Mucosa of rectum (tissue), 2 donors: ENCODE measurements at regions not wholly inside any gene's neighbourhood (a gene's known extent, or its start where the extent isn't known, plus 50 kb on each side); places are given as distances from the start of the nearest gene placed in this dataset.

ENCODE experiments used
- H3K27ac ChIP-seq, 2 donors: one replicate each; pipeline ENCODE4 v1.7.0; 2013; ENCODE audit warnings: inconsistent platforms in 2 of 2, low read depth in 2 of 2, low read length in 2 of 2
- H3K27me3 ChIP-seq, 2 donors: one replicate each; pipeline ENCODE4 v1.7.0; 2013; ENCODE audit warnings: low read length in 2 of 2; ENCODE audit not compliant: control insufficient read depth in 2 of 2, insufficient read depth in 2 of 2
- H3K36me3 ChIP-seq, 2 donors: one replicate each; pipeline ENCODE4 v1.7.0; 2013; ENCODE audit warnings: low read length in 2 of 2; ENCODE audit not compliant: control insufficient read depth in 2 of 2, insufficient read depth in 2 of 2
- H3K4me1 ChIP-seq, 2 donors: one replicate each; pipeline ENCODE4 v1.7.0; 2013; ENCODE audit warnings: low read length in 2 of 2, mild to moderate bottlenecking in 1 of 2; ENCODE audit not compliant: control insufficient read depth in 2 of 2, insufficient read depth in 2 of 2
- H3K4me3 ChIP-seq, 2 donors: one replicate each; pipeline ENCODE4 v1.7.0; 2013; ENCODE audit warnings: low read length in 2 of 2
- H3K9ac ChIP-seq, 2 donors: one replicate each; pipeline ENCODE4 v1.7.0; 2013; ENCODE audit warnings: low read length in 2 of 2, low read depth in 1 of 2, mild to moderate bottlenecking in 1 of 2
- H3K9me3 ChIP-seq, 2 donors: one replicate each; pipeline ENCODE4 v1.7.0; 2013; ENCODE audit warnings: low read length in 2 of 2; ENCODE audit not compliant: control insufficient read depth in 2 of 2
- donor health status: healthy.
- donor health status: Normal muscosa, but diverticular disease.

DNA sequence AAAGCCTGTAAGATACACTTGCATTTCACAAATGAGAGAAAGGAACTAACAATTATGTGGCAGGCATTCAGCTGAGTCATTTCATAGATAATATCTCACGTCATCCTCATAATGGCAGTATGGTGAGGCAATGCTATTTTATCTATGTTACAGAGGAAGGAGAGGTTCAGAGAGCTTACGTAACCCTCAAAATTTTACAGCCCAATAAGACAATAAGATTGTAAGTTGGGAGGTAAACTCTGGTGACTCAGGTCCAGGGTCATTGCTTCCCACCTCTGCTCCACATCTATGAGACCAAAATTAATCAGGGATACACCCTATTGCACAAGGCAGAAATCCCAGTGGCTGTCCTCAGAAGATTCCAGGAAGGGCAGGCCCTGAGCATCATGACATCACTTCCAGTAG is 309.7 kb downstream of the NSG2 start:
- no peaks in the 10 kb centered on the region for H3K27me3 ChIP-seq
- no peak overlapping the region for H3K9ac ChIP-seq
- H3K27ac ChIP-seq, result no peak overlapping the region

DNA sequence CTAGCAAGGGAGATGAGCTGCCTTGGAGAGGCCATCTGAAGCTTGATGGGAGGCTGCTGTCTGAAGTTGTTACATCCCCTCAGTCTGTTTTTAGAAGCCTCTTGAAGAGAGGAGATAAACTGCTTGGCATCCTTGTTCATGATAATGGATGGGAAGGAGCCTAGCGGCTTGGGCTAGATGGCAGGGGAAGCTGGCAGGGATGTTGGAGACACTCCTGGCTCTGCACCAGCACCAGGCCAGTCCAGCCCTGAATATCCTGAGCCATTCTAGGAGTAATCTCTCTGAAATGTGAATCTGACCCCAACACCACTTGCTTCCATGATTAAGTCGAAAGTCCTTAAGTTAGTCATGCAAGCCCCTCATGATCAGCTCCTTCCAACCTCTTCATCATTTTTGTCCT is 310.5 kb downstream of the NSG2 start:
- no peaks in the 10 kb centered on the region for H3K9me3 ChIP-seq

More for the DNA sequence above, 309.7 kb downstream of the NSG2 start:
- no peaks in the 10 kb centered on the region for H3K4me1 ChIP-seq
- H3K4me3 ChIP-seq, result no peak overlapping the region
- no peaks in the 10 kb centered on the region for H3K36me3 ChIP-seq
- H3K9me3 ChIP-seq, result no peaks in the 10 kb centered on the region

GRCh38 chr5:174356536-174356935 is 311.0 kb downstream of the NSG2 start:
- no peaks in the 10 kb centered on the region for H3K4me1 ChIP-seq
- H3K36me3 ChIP-seq, result no peaks in the 10 kb centered on the region
- H3K9ac ChIP-seq, result no peak overlapping the region
- no peak overlapping the region for H3K4me3 ChIP-seq
- H3K27me3 ChIP-seq, result no peaks in the 10 kb centered on the region
- no peaks in the 10 kb centered on the region for H3K9me3 ChIP-seq
- H3K27ac ChIP-seq, result no peak overlapping the region

More for the DNA sequence above, 310.5 kb downstream of the NSG2 start:
- no peaks in the 10 kb centered on the region for H3K4me1 ChIP-seq
- no peaks in the 10 kb centered on the region for H3K27me3 ChIP-seq
- H3K27ac ChIP-seq, result no peak overlapping the region
- H3K4me3 ChIP-seq, result no peak overlapping the region
- H3K9ac ChIP-seq, result no peak overlapping the region
- H3K36me3 ChIP-seq, result no peaks in the 10 kb centered on the region

DNA sequence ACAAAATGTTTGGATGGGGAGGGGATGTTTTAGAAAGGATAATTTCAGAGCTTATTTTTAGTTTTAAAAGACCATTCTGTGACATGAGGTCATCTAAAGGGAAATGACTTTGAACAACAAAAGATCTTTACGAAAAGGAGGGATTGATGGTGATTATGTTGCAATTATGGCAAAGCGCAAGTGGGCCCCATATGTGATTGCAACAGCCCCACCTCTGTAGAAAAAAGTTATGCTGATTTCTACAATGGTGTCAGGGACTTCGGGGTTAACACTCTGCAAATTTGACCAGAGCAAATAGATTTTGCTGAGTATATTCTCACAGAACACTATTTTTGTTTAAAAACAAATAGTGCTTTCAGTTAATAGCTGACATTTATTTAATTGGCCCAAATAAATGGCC is 312.8 kb downstream of the NSG2 start:
- no peak overlapping the region for H3K4me3 ChIP-seq
- no peaks in the 10 kb centered on the region for H3K27me3 ChIP-seq
- H3K36me3 ChIP-seq, result no peaks in the 10 kb centered on the region
- no peak overlapping the region for H3K9ac ChIP-seq
- no peak overlapping the region for H3K27ac ChIP-seq
- H3K9me3 ChIP-seq, result no peaks in the 10 kb centered on the region
- H3K4me1 ChIP-seq, result no peaks in the 10 kb centered on the region

- Histone ChIP-seq H3K9me3 (no peaks in the 10 kb centered on the region), H3K27me3 (no peaks in the 10 kb centered on the region), H3K4me3 (no peak overlapping the region), H3K4me1 (no peaks in the 10 kb centered on the region), H3K36me3 (no peaks in the 10 kb centered on the region), H3K9ac (no peak overlapping the region), H3K27ac (no peak overlapping the region)
Measured at GRCh38 chr5:174359071-174359470, 313.6 kb downstream of the NSG2 start.

GRCh38 chr5:174362514-174362913 is 317.0 kb downstream of the NSG2 start:
- Histone ChIP-seq H3K27ac (no peak overlapping the region), H3K27me3 (no peaks in the 10 kb centered on the region), H3K4me3 (no peak overlapping the region), H3K9ac (no peak overlapping the region), H3K4me1 (no peaks in the 10 kb centered on the region), H3K9me3 (no peaks in the 10 kb centered on the region), H3K36me3 (no peaks in the 10 kb centered on the region)

GRCh38 chr5:174363934-174364333 is 318.4 kb downstream of the NSG2 start:
- H3K4me3 ChIP-seq, result no peak overlapping the region
- no peak overlapping the region for H3K9ac ChIP-seq
- no peaks in the 10 kb centered on the region for H3K36me3 ChIP-seq
- no peaks in the 10 kb centered on the region for H3K9me3 ChIP-seq
- H3K27me3 ChIP-seq, result no peaks in the 10 kb centered on the region
- H3K27ac ChIP-seq, result no peak overlapping the region
- H3K4me1 ChIP-seq, result no peaks in the 10 kb centered on the region

DNA sequence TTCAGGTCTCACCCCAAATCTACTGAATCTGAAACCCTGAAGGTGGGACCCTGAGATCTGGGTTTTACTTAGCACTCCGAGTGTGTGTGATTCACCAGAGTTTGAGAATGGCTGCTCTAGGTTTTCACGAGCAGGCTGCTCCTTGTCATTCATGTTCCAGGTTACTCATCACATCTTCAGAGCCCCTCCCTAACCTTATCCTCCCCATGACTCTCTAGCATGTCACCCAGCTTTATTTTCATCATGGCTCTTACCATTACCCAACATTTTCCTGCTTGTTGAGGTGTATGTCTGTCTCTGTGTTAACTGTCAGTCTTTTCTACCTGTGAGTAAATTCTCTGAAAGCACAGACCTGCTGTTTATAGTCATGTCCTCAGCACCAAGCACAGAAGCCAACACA is 319.2 kb downstream of the NSG2 start:
- H3K27ac ChIP-seq, result no peak overlapping the region
- H3K27me3 ChIP-seq, result no peaks in the 10 kb centered on the region
- H3K4me3 ChIP-seq, result no peak overlapping the region
- H3K9me3 ChIP-seq, result no peaks in the 10 kb centered on the region
- no peaks in the 10 kb centered on the region for H3K4me1 ChIP-seq
- H3K9ac ChIP-seq, result no peak overlapping the region
- H3K36me3 ChIP-seq, result no peaks in the 10 kb centered on the region

DNA sequence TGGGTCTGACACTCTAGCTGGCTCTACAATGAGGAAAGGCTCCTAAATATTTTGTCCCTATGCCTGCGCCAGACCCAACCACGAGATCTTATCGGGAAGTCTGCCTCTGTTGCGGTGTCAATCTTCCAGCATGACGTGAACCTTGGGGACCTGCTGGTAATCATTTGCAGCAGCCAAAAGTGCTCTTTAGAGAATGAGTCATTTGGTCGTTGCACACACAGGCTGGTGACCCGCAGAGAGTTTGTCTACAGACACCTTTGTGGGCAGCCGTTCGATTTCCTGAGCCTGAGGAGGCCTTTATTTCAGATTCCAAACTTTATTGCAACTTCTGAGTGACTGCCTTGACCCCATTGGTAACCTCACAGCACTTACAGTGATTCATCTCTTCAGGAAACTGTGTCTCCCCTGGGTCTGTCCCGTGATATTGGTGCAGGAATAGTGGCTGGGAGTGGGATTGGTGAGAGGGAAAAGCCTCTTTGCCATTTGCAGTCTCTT is 326.1 kb downstream of the NSG2 start:
- Histone ChIP-seq H3K27ac (no peak overlapping the region), H3K36me3 (no peaks in the 10 kb centered on the region), H3K9me3 (no peaks in the 10 kb centered on the region), H3K4me1 (no peaks in the 10 kb centered on the region), H3K9ac (no peak overlapping the region), H3K27me3 (no peaks in the 10 kb centered on the region), H3K4me3 (no peak overlapping the region)

GRCh38 chr5:174374206-174374605 is 328.7 kb downstream of the NSG2 start:
- H3K9ac ChIP-seq, result no peak overlapping the region
- no peak overlapping the region for H3K27ac ChIP-seq
- no peaks in the 10 kb centered on the region for H3K4me1 ChIP-seq
- H3K9me3 ChIP-seq, result no peaks in the 10 kb centered on the region
- H3K36me3 ChIP-seq, result no peaks in the 10 kb centered on the region
- no peak overlapping the region for H3K4me3 ChIP-seq
- H3K27me3 ChIP-seq, result no peaks in the 10 kb centered on the region

GRCh38 chr5:174376056-174376455 is 330.6 kb downstream of the NSG2 start:
- Histone ChIP-seq H3K27ac (no peak overlapping the region), H3K27me3 (no peaks in the 10 kb centered on the region), H3K4me3 (no peak overlapping the region), H3K9me3 (no peaks in the 10 kb centered on the region), H3K4me1 (no peaks in the 10 kb centered on the region), H3K36me3 (no peaks in the 10 kb centered on the region), H3K9ac (no peak overlapping the region)
